IMR-90 (cell line): ENCODE measurements at regions not wholly inside any gene's neighbourhood (a gene's known extent, or its start where the extent isn't known, plus 50 kb on each side); places are given as distances from the start of the nearest gene placed in this dataset.

Source experiments
- ATAC-seq: fragments of 200-7000 bp; cut with Tn5 transposase; 2 replicates; pipeline ENCODE4 v1.9.1; 2020; ENCODE audit warnings: low read depth, mild to moderate bottlenecking, moderate library complexity
- BruUV-seq: library from RNA; stranded (reverse); fragments of 400-500 nt; replicated peaks from 2 replicates; lab custom pipeline; 2021; lab: Mats Ljungman, UMichigan
- CTCF ChIA-PET: fragments of 300-600 bp; formaldehyde crosslinking; extraction: SDS; loops from one replicate; lab custom pipeline; 2021; ENCODE audit warnings: antibody characterized with exemption; lab: Yijun Ruan, JAX
- POLR2A ChIA-PET: fragments of 300-600 bp; sonication (Branson Sonifier 250); formaldehyde crosslinking; loops from one replicate; lab custom pipeline; 2022; ENCODE audit warnings: antibody characterized with exemption; ENCODE audit not compliant: unreplicated experiment; lab: Charles Lee
- DNase-seq: peaks from one replicate; pipeline ENCODE4 v3.0.0; 2013
- H2AFZ ChIP-seq: replicated peaks from 2 replicates; pipeline ENCODE3; 2013; ENCODE audit warnings: low read length, mild to moderate bottlenecking; ENCODE audit not compliant: poor library complexity
- H2AK5ac ChIP-seq: 2 replicates; pipeline ENCODE4 v1.6.1; 2013; ENCODE audit warnings: low read depth, low read length, inconsistent platforms
- H2AK9ac ChIP-seq: replicated peaks from 2 replicates; pipeline ENCODE3; 2013; ENCODE audit warnings: mild to moderate bottlenecking, low read depth, low read length, moderate library complexity; ENCODE audit not compliant: poor library complexity
- H2BK120ac ChIP-seq: 2 replicates; pipeline ENCODE4 v1.6.1; 2013; ENCODE audit warnings: low read depth, low read length, inconsistent platforms
- H2BK15ac ChIP-seq: 3 replicates; pipeline ENCODE4 v1.6.1; 2013; ENCODE audit warnings: low read depth, low read length, inconsistent platforms
- H2BK20ac ChIP-seq: 2 replicates; pipeline ENCODE4 v1.6.1; 2013; ENCODE audit warnings: low read depth, mild to moderate bottlenecking, inconsistent platforms, low read length, moderate library complexity
- H2BK5ac ChIP-seq: 2 replicates; pipeline ENCODE4 v1.6.1; 2013; ENCODE audit warnings: mild to moderate bottlenecking, low read depth, low read length, inconsistent platforms; ENCODE audit not compliant: poor library complexity, severe bottlenecking
- H3K14ac ChIP-seq: replicated peaks from 2 replicates; pipeline ENCODE4 v1.6.1; 2013; ENCODE audit warnings: low read depth, low read length, inconsistent platforms
- H3K18ac ChIP-seq: 2 replicates; pipeline ENCODE4 v1.6.1; 2013; ENCODE audit warnings: low read depth, low read length, control low read depth
- H3K23ac ChIP-seq: 2 replicates; pipeline ENCODE4 v1.6.1; 2013; ENCODE audit warnings: low read depth, low read length, inconsistent platforms
- H3K27ac ChIP-seq: 2 replicates; pipeline ENCODE4 v1.5.1; 2013; ENCODE audit warnings: mild to moderate bottlenecking, control low read depth, low read length; ENCODE audit not compliant: insufficient read depth
- H3K27me3 ChIP-seq: 2 replicates; pipeline ENCODE4 v1.6.1; 2013; ENCODE audit warnings: low read length; ENCODE audit not compliant: control insufficient read depth, insufficient read depth
- H3K36me3 ChIP-seq: 2 replicates; pipeline ENCODE4 v1.6.1; 2013; ENCODE audit warnings: low read length, mixed read lengths; ENCODE audit not compliant: control insufficient read depth, insufficient read depth
- H3K4ac ChIP-seq: 2 replicates; pipeline ENCODE4 v1.6.1; 2013; ENCODE audit warnings: low read depth, low read length, inconsistent platforms
- H3K4me1 ChIP-seq: 2 replicates; pipeline ENCODE4 v1.6.1; 2013; ENCODE audit warnings: low read length, mixed read lengths; ENCODE audit not compliant: control insufficient read depth, insufficient read depth
- H3K4me2 ChIP-seq: 2 replicates; pipeline ENCODE4 v1.6.1; 2013; ENCODE audit warnings: low read depth, mild to moderate bottlenecking, control low read depth, low read length, moderate library complexity
- H3K4me3 ChIP-seq: 2 replicates; pipeline ENCODE4 v1.5.1; 2013; ENCODE audit warnings: low read depth, mild to moderate bottlenecking, control low read depth, low read length, moderate library complexity; ENCODE audit not compliant: insufficient read depth
- H3K56ac ChIP-seq: 2 replicates; pipeline ENCODE4 v1.6.1; 2013; ENCODE audit warnings: low read length, inconsistent platforms; ENCODE audit not compliant: insufficient read depth; ENCODE audit errors: extremely low read depth
- H3K79me1 ChIP-seq, 2 experiments: 2 replicates each; pipeline ENCODE4 v1.6.1; 2013; ENCODE audit warnings: low read length in 2 of 2, inconsistent platforms in 1 of 2, low read depth in 1 of 2
- H3K9ac ChIP-seq: 2 replicates; pipeline ENCODE4 v1.6.1; 2013; ENCODE audit warnings: low read depth, low read length, control low read depth
- H3K9me1 ChIP-seq: 2 replicates; pipeline ENCODE4 v1.6.1; 2013; ENCODE audit warnings: low read length, inconsistent platforms; ENCODE audit not compliant: insufficient read depth
- H3K9me3 ChIP-seq: 2 replicates; pipeline ENCODE4 v1.6.1; 2013; ENCODE audit warnings: low read length; ENCODE audit not compliant: control insufficient read depth, insufficient read depth
- H4K20me1 ChIP-seq: 2 replicates; pipeline ENCODE4 v1.6.1; 2013; ENCODE audit warnings: low read length, inconsistent platforms; ENCODE audit not compliant: insufficient read depth
- H4K5ac ChIP-seq: 2 replicates; pipeline ENCODE4 v1.6.1; 2013; ENCODE audit warnings: mild to moderate bottlenecking, low read depth, low read length, control low read depth
- H4K8ac ChIP-seq, 2 experiments: 2 replicates each; pipeline ENCODE4 v1.6.1; 2013; ENCODE audit warnings: low read depth in 2 of 2, low read length in 2 of 2, control low read depth in 1 of 2, inconsistent platforms in 1 of 2
- H4K91ac ChIP-seq: 2 replicates; pipeline ENCODE4 v1.6.1; 2013; ENCODE audit warnings: low read depth, low read length, inconsistent platforms; ENCODE audit not compliant: insufficient read depth
- BHLHE40 ChIP-seq: fragments of 150-350 bp; IDR thresholded peaks from 2 replicates; pipeline ENCODE4 v1.6.1; 2016; ENCODE audit warnings: mild to moderate bottlenecking, low read depth, low read length
- CEBPB ChIP-seq: IDR thresholded peaks from 2 replicates; pipeline ENCODE4 v1.6.1; 2012; ENCODE audit warnings: low read depth, low read length, improper control_type of control experiment
- CHD1 ChIP-seq: IDR thresholded peaks from 2 replicates; pipeline ENCODE4 v1.6.1; 2012; ENCODE audit warnings: low read depth, low read length, improper control_type of control experiment
- CTCF ChIP-seq: conservative IDR thresholded peaks from 2 replicates; pipeline ENCODE4 v1.5.1; 2012; ENCODE audit warnings: mild to moderate bottlenecking, low read depth, low read length, improper control_type of control experiment
- ELK1 ChIP-seq: fragments of 150-350 bp; IDR thresholded peaks from 2 replicates; pipeline ENCODE4 v1.6.1; 2016; ENCODE audit warnings: low read depth, mild to moderate bottlenecking, low read length, moderate library complexity, borderline replicate concordance
- FOS ChIP-seq: fragments of 150-350 bp; IDR thresholded peaks from 2 replicates; pipeline ENCODE4 v1.6.1; 2016; ENCODE audit warnings: low read depth, low read length
- MAZ ChIP-seq: IDR thresholded peaks from 2 replicates; pipeline ENCODE4 v1.6.1; 2012; ENCODE audit warnings: low read depth, mild to moderate bottlenecking, low read length, improper control_type of control experiment, moderate library complexity, borderline replicate concordance
- MXI1 ChIP-seq: IDR thresholded peaks from 2 replicates; pipeline ENCODE4 v1.6.1; 2012; ENCODE audit warnings: low read depth, mild to moderate bottlenecking, low read length, moderate library complexity, borderline replicate concordance
- NFE2L2 ChIP-seq: fragments of 150-350 bp; IDR thresholded peaks from 2 replicates; pipeline ENCODE4 v1.6.1; 2016; ENCODE audit warnings: low read depth, mild to moderate bottlenecking, low read length
- POLR2A ChIP-seq: IDR thresholded peaks from 2 replicates; pipeline ENCODE4 v1.6.1; 2012; ENCODE audit warnings: mild to moderate bottlenecking, low read depth, low read length
- RAD21 ChIP-seq: IDR thresholded peaks from 2 replicates; pipeline ENCODE4 v1.6.1; 2012; ENCODE audit warnings: low read length, improper control_type of control experiment
- RCOR1 ChIP-seq: IDR thresholded peaks from 2 replicates; pipeline ENCODE4 v1.6.1; 2012; ENCODE audit warnings: mild to moderate bottlenecking, low read length, improper control_type of control experiment; ENCODE audit not compliant: insufficient replicate concordance
- RFX5 ChIP-seq: IDR thresholded peaks from 2 replicates; pipeline ENCODE4 v1.8.0; 2012; ENCODE audit warnings: low read depth, mild to moderate bottlenecking, low read length, moderate library complexity
- SMC3 ChIP-seq: fragments of 150-350 bp; IDR thresholded peaks from 2 replicates; pipeline ENCODE4 v1.6.1; 2016; ENCODE audit warnings: low read depth, mild to moderate bottlenecking, antibody characterized with exemption, low read length, moderate library complexity
- dilution Hi-C: fragments of 300-500 bp; cut with HindIII; formaldehyde crosslinking; loops from one replicate; pipeline ENCODE4 v1.14.3; 2018; ENCODE audit warnings: low sequenced_read_pairs; ENCODE audit not compliant: unreplicated experiment
- in situ Hi-C: fragments of 300-500 bp; cut with MboI; formaldehyde crosslinking; loops from 3 replicates; pipeline ENCODE4 v1.14.3; 2019; ENCODE audit warnings: low sequenced_read_pairs, inconsistent platforms, mixed read lengths
- intact Hi-C: fragments of 100-400 bp; cut with micrococcal nuclease; formaldehyde crosslinking; loops from 2 replicates; pipeline ENCODE4 v1.10.0; 2022
- TF ChIP-seq, protein P1 (sequence below): fragments of 150-350 bp; IDR thresholded peaks from 2 replicates; pipeline ENCODE4 v1.6.1; 2017; ENCODE audit warnings: mild to moderate bottlenecking, antibody characterized with exemption, low read length, low read depth

- Histone ChIP-seq H3K27me3 (no peaks in the 10 kb centered on the region), H3K4me1 (no peaks in the 10 kb centered on the region), H2BK15ac (no peak overlapping the region), H3K9me1 (no peaks in the 10 kb centered on the region), H3K9ac (no peak overlapping the region), H3K36me3 (no peaks in the 10 kb centered on the region), H3K4me2 (no peak overlapping the region), H3K27ac (no peak overlapping the region), H4K91ac (no peak overlapping the region), H4K5ac (no peak overlapping the region), H3K79me1 (no peaks in the 10 kb centered on the region), H3K18ac (no peak overlapping the region), H3K14ac (no peak overlapping the region), H2BK20ac (no peak overlapping the region), H2AK5ac (no peak overlapping the region), H2AFZ (no peak overlapping the region), H2BK5ac (no peak overlapping the region), H3K4me3 (no peak overlapping the region), H3K23ac (no peak overlapping the region), H3K4ac (no peak overlapping the region), H3K9me3 (no peaks in the 10 kb centered on the region), H4K20me1 (no peaks in the 10 kb centered on the region), H4K8ac (no peak overlapping the region), H2AK9ac (no peak overlapping the region), H2BK120ac (no peak overlapping the region), H3K56ac (no peak overlapping the region)
- DNase-seq (no peak), ATAC-seq (no peak)
- no peak for TF ChIP-seq CEBPB
- TF ChIP-seq MXI1: no peak
- TF ChIP-seq MAZ: no peak
- no peak for TF ChIP-seq BHLHE40
- no peak for TF ChIP-seq RAD21
- TF ChIP-seq, protein P1, sequence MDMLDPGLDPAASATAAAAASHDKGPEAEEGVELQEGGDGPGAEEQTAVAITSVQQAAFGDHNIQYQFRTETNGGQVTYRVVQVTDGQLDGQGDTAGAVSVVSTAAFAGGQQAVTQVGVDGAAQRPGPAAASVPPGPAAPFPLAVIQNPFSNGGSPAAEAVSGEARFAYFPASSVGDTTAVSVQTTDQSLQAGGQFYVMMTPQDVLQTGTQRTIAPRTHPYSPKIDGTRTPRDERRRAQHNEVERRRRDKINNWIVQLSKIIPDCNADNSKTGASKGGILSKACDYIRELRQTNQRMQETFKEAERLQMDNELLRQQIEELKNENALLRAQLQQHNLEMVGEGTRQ: no peak
- TF ChIP-seq NFE2L2: no peak
- no peak for TF ChIP-seq SMC3
- no peak for TF ChIP-seq FOS
- no peak for TF ChIP-seq ELK1
- TF ChIP-seq RCOR1: no peak
- no peak for TF ChIP-seq RFX5
- no peak for TF ChIP-seq CHD1
- TF ChIP-seq POLR2A: no peak
- TF ChIP-seq CTCF: no peak
- POLR2A ChIA-PET: no interaction called here
- in situ Hi-C loops (no loop called here), dilution Hi-C loops (no loop called here), intact Hi-C loops (no loop called here)
- BruUV-seq: no TSS peak
- CTCF ChIA-PET: no interaction called here
Observed at GRCh38 chr1:218081358-218081757, 203.7 kb upstream of the RRP15 start.
